Bronchial epithelial cell (primary cell): ENCODE measurements at regions not wholly inside any gene's neighbourhood (a gene's known extent, or its start where the extent isn't known, plus 50 kb on each side); places are given as distances from the start of the nearest gene placed in this dataset.
"Not testable (repeated sequence)": the region's sequence is repeated elsewhere in the genome, so short reads cannot be mapped to it uniquely, and the experiment has no call there.

Experiments used
- DNase-seq: peaks from one replicate; pipeline ENCODE4 v3.0.0-alpha.2; 2010; ENCODE audit warnings: low read depth
- FAIRE-seq: peaks from 2 replicates; lab custom pipeline; 2011; peaks lifted over from hg19 to GRCh38; lab: Jason Lieb, UNC
- H3K27me3 ChIP-seq: 2 replicates; pipeline ENCODE4 v1.5.1; 2011; ENCODE audit warnings: low read length; ENCODE audit not compliant: control insufficient read depth, insufficient read depth
- H3K36me3 ChIP-seq: 2 replicates; pipeline ENCODE4 v1.5.1; 2011; ENCODE audit warnings: low read length; ENCODE audit not compliant: control insufficient read depth, insufficient read depth
- H3K4me3 ChIP-seq: 2 replicates; pipeline ENCODE4 v1.5.1; 2011; ENCODE audit warnings: mild to moderate bottlenecking, low read depth, low read length, control low read depth
- CTCF ChIP-seq: IDR thresholded peaks from 2 replicates; pipeline ENCODE4 v1.5.1; 2011; ENCODE audit warnings: mild to moderate bottlenecking, moderate library complexity, low read length, control low read depth, inconsistent platforms; ENCODE audit not compliant: insufficient read depth, severe bottlenecking

DNA sequence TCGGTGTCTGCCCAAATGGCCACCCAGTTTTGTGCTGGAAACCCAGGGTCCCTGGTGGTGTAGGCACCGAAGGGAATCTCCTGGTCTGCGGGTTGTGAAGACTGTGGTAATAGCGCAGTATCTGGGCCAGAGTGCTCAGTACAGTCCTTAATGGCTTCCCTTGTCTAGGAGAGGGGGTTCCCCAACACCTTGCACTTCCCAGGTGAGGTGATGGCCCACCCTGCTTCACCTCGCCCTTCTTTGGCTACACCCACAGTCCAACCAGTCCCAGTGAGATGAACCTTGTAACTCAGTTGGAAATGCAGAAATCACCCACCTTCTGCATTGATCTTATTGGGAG is 402.4 kb downstream of the SRGAP2C start:
- H3K4me3 ChIP-seq, result no peak overlapping the region
- no peak for TF ChIP-seq CTCF

GRCh38 chr1:121587777-121588176 is 403.0 kb downstream of the SRGAP2C start:
- no peaks in the 10 kb centered on the region for H3K27me3 ChIP-seq
- FAIRE-seq (no peak), DNase-seq (peak; percentile 88)
- no peak overlapping the region for H3K4me3 ChIP-seq
- TF ChIP-seq CTCF, result no peak
- H3K36me3 ChIP-seq, result no peaks in the 10 kb centered on the region

More for the DNA sequence above, 402.4 kb downstream of the SRGAP2C start:
- no peak for FAIRE-seq
- Histone ChIP-seq H3K36me3 (no peaks in the 10 kb centered on the region), H3K27me3 (no peaks in the 10 kb centered on the region)
- no peak for DNase-seq

DNA sequence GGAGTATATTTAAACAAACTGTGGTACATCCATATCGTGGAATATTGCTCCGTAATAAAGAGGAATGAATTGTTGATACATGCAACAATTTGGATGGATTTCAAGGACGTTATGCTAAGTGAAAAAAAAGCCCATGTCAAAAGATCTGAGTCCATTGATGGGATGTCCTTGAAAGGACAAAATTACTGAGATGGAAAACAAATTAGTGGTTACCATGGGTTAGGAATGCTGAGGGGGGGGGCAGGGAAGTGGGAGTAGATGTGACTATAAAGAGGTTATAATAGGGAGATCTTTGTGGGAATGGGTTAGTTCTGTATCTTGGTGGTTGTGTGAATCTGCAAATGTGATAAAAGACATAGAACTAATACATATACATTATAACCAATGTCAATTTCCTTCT is 409.3 kb downstream of the SRGAP2C start:
- FAIRE-seq (no peak), DNase-seq (no peak)
- Histone ChIP-seq H3K4me3 (no peak overlapping the region), H3K27me3 (no peaks in the 10 kb centered on the region), H3K36me3 (no peaks in the 10 kb centered on the region)
- TF ChIP-seq CTCF, result no peak

DNA sequence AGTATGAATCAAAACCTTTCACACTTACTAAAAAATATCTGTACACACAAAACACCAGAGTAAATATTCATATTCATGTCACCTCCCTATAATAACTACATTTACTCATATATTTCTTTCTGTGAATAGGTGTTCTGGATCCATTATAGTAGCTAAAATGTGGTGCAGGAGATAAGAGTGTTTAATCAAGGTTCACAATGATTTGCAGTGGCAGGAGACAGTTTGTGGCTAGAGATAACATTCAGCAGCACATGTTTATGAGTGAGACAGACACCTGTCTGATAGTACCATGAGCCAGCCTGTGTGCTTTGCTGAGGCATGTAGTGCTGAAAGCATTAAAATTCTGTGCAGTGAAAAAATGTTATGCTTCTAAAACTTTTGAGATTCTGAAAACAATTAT is 410.3 kb downstream of the SRGAP2C start:
- H3K27me3 ChIP-seq, result no peaks in the 10 kb centered on the region
- no peak for FAIRE-seq
- H3K4me3 ChIP-seq, result no peak overlapping the region
- no peak for TF ChIP-seq CTCF
- DNase-seq, result no peak
- H3K36me3 ChIP-seq, result no peaks in the 10 kb centered on the region

DNA sequence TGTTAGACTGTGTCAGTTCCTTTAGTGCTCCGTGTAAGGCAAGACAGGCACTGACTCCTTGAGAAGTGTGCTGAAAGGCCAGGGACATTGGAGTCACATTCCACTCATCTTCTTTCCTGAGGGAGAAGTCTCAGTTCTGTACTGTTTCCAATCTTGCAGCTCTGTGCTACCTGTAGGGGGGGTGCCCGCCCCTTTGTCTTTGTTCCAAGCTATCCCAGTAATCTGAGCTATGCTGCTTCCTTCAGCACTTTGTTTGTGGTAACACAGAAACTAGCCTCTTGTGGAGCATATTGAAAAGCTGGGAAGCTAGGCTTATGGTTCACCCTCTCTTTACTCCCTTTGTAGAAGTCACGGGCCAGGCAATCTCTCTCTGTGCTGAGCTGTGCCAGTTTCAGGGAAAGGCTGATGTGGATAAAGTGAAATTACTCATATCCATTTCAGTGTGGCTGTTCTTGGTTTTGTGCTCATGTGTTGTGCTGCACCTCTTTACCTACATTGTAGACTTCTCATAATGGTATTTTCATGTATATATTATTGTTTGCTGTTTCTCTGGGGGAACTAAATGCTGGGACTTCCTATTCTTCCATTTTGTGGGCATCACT is 420.2 kb downstream of the SRGAP2C start:
- not testable (repeated sequence) for FAIRE-seq, DNase-seq, H3K4me3 ChIP-seq, H3K27me3 ChIP-seq, H3K36me3 ChIP-seq

GRCh38 chr1:121607499-121607898 is 422.7 kb downstream of the SRGAP2C start:
- not testable (repeated sequence) for DNase-seq, H3K36me3 ChIP-seq, H3K4me3 ChIP-seq, H3K27me3 ChIP-seq, FAIRE-seq
